Esophagus muscularis mucosa (tissue), 4 donors: ENCODE measurements at regions not wholly inside any gene's neighbourhood (a gene's known extent, or its start where the extent isn't known, plus 50 kb on each side); places are given as distances from the start of the nearest gene placed in this dataset.

Experiments
- DNase-seq: peaks from one replicate; pipeline ENCODE4 v3.0.0-alpha.2; 2017; ENCODE audit errors: extremely low spot score
- H3K27ac ChIP-seq, 4 donors: fragments of 200-600 bp; sonication (generic); replicated peaks in 1 of 4; 1 replicate in 3 of 4; 2 replicates in 1 of 4; pipeline ENCODE4 v1.5.1; 2016 to 2019; ENCODE audit warnings: mild to moderate bottlenecking in 1 of 4
- H3K27me3 ChIP-seq, 4 donors: fragments of 200-600 bp; sonication (generic); one replicate each; pipeline versions ENCODE4 v1.5.1 to v1.6.0; 2016 to 2019
- H3K36me3 ChIP-seq, 4 donors: fragments of 200-600 bp; sonication (generic); one replicate each; pipeline ENCODE4 v1.5.1; 2016 to 2019
- H3K4me1 ChIP-seq, 4 donors: fragments of 200-600 bp; sonication (generic); one replicate each; pipeline ENCODE4 v1.5.1; 2016 to 2019
- H3K4me3 ChIP-seq, 4 donors: fragments of 200-600 bp; sonication (generic); 1 replicate in 2 of 4; 2 replicates in 2 of 4; pipeline ENCODE4 v1.5.1; 2016 to 2019; ENCODE audit warnings: mild to moderate bottlenecking in 4 of 4, moderate library complexity in 1 of 4
- H3K9me3 ChIP-seq, 4 donors: fragments of 200-600 bp; sonication (generic); 1 replicate in 3 of 4; 2 replicates in 1 of 4; pipeline ENCODE4 v1.5.1; 2016 to 2019
- EP300 ChIP-seq: sonication (generic); formaldehyde crosslinking; IDR thresholded peaks from one replicate; pipeline ENCODE4 v1.6.1; 2017; ENCODE audit warnings: antibody characterized with exemption
- POLR2A ChIP-seq: fragments of 450-650 bp; IDR thresholded peaks from one replicate; pipeline ENCODE4 v1.6.1; 2017; ENCODE audit warnings: antibody characterized with exemption, moderate library complexity, mild to moderate bottlenecking, low read depth
- POLR2AphosphoS5 ChIP-seq, 2 donors: sonication (generic); formaldehyde crosslinking; IDR thresholded peaks; one replicate each; pipeline ENCODE4 v1.6.1; 2017; ENCODE audit warnings: antibody characterized with exemption in 2 of 2
- WGBS: methylation state at CpG from one replicate; pipeline ENCODE4 v1.1.5; 2018; 5-methylcytosine and 5-hydroxymethylcytosine counted together
- intact Hi-C: fragments of 100-400 bp; cut with DNase I; formaldehyde crosslinking; loops from one replicate; pipeline ENCODE4 v1.15.1; 2023
- TF ChIP-seq, protein P1 (sequence below), 3 experiments: fragments of 200-600 bp in 2 of 3; fragments of 450-650 bp in 1 of 3; sonication (generic) in 2 of 3; IDR thresholded peaks; one replicate each; pipeline ENCODE4 v1.5.1; 2017 to 2019; ENCODE audit warnings: antibody characterized with exemption in 3 of 3, mild to moderate bottlenecking in 2 of 3, moderate library complexity in 1 of 3

DNA sequence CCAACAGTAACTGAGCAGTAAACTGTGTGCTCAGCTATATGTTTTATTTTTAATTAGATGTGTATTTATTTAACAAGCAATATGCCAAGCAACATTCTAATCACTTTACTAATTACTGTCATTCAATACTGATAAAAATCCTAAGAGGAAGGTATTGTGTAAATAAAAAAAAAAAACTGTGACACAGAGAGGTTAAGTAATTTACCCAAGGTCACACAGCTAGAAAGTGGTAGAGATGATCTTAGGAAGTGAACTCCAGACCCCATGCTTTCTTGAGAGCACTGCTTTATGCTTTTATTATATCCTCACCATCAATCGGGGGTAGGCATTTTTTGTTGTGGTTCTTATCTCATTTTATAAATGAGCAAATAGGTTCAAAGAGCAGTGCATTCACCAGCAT, 417.1 kb downstream of the RAB28 start:
- Histone ChIP-seq H3K27me3 (no peaks in the 10 kb centered on the region), H3K27ac (no peak overlapping the region), H3K36me3 (no peaks in the 10 kb centered on the region), H3K4me3 (no peak overlapping the region), H3K9me3 (no peaks in the 10 kb centered on the region), H3K4me1 (no peaks in the 10 kb centered on the region)
- intact Hi-C loops = no loop called here
- no peak for DNase-seq
- 94% methylated on average over 1 of the region's 1 CpG for WGBS
- TF ChIP-seq POLR2A = no peak
- no peak for TF ChIP-seq POLR2AphosphoS5 (IDR thresholded peaks at IDR 0.05)
- TF ChIP-seq, protein P1, sequence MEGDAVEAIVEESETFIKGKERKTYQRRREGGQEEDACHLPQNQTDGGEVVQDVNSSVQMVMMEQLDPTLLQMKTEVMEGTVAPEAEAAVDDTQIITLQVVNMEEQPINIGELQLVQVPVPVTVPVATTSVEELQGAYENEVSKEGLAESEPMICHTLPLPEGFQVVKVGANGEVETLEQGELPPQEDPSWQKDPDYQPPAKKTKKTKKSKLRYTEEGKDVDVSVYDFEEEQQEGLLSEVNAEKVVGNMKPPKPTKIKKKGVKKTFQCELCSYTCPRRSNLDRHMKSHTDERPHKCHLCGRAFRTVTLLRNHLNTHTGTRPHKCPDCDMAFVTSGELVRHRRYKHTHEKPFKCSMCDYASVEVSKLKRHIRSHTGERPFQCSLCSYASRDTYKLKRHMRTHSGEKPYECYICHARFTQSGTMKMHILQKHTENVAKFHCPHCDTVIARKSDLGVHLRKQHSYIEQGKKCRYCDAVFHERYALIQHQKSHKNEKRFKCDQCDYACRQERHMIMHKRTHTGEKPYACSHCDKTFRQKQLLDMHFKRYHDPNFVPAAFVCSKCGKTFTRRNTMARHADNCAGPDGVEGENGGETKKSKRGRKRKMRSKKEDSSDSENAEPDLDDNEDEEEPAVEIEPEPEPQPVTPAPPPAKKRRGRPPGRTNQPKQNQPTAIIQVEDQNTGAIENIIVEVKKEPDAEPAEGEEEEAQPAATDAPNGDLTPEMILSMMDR (IDR thresholded peaks at IDR 0.05) = no peak
- no peak for TF ChIP-seq EP300

GRCh38 chr4:13059019-13059418, 425.1 kb downstream of the RAB28 start:
- intact Hi-C loops = no loop called here
- no peak for DNase-seq
- WGBS = 78% methylated on average over 4 of the region's 4 CpGs
- H3K9me3 ChIP-seq = no peaks in the 10 kb centered on the region
- peaks cover 0 to 14% (median 3%) of the 10 kb centered on the region in 4 donors for H3K4me1 ChIP-seq
- no peaks in the 10 kb centered on the region for H3K27me3 ChIP-seq
- no peaks in the 10 kb centered on the region for H3K36me3 ChIP-seq
- no peak overlapping the region for H3K4me3 ChIP-seq
- H3K27ac ChIP-seq = no peak overlapping the region
- TF ChIP-seq, protein P1 (IDR thresholded peaks at IDR 0.05) = no peak
- no peak for TF ChIP-seq EP300

GRCh38 chr4:13056630-13057189, 427.4 kb downstream of the RAB28 start:
- no peaks in the 10 kb centered on the region for H3K9me3 ChIP-seq
- peak overlapping the region in 2 of 4 donors; percentile 29 to 38 for H3K27ac ChIP-seq
- DNase-seq = no peak
- peaks cover 0 to 14% (median 3%) of the 10 kb centered on the region in 4 donors for H3K4me1 ChIP-seq
- H3K4me3 ChIP-seq = no peak overlapping the region
- TF ChIP-seq POLR2A = no peak
- TF ChIP-seq EP300 = no peak
- 73% methylated on average over 4 of the region's 4 CpGs for WGBS
- no peaks in the 10 kb centered on the region for H3K27me3 ChIP-seq
- H3K36me3 ChIP-seq = no peaks in the 10 kb centered on the region
- intact Hi-C loops = no loop called here

GRCh38 chr4:13054420-13054970, 429.6 kb downstream of the RAB28 start:
- Histone ChIP-seq H3K9me3 (no peaks in the 10 kb centered on the region), H3K27ac (no peak overlapping the region), H3K27me3 (no peaks in the 10 kb centered on the region), H3K4me3 (no peak overlapping the region), H3K36me3 (no peaks in the 10 kb centered on the region), H3K4me1 (peaks cover 0 to 14% (median 3%) of the 10 kb centered on the region in 4 donors)
- 90% methylated on average over 3 of the region's 3 CpGs for WGBS
- intact Hi-C loops = no loop called here
- DNase-seq = no peak
- TF ChIP-seq EP300 (no peak), POLR2A (no peak), POLR2AphosphoS5 (IDR thresholded peaks at IDR 0.05) (no peak)
- TF ChIP-seq, protein P1 (IDR thresholded peaks at IDR 0.05) = no peak

- intact Hi-C loops = no loop called here
- TF ChIP-seq EP300 = no peak
- H3K27me3 ChIP-seq = no peaks in the 10 kb centered on the region
- H3K9me3 ChIP-seq = no peaks in the 10 kb centered on the region
- 72% methylated on average over 4 of the region's 4 CpGs for WGBS
- H3K4me1 ChIP-seq = no peaks in the 10 kb centered on the region
- no peaks in the 10 kb centered on the region for H3K36me3 ChIP-seq
- no peak for DNase-seq
- H3K4me3 ChIP-seq = no peak overlapping the region
- no peak overlapping the region for H3K27ac ChIP-seq
These were observed 436.5 kb downstream of the RAB28 start for GRCh38 chr4:13047591-13047990.

GRCh38 chr4:13036841-13037240, 447.3 kb downstream of the RAB28 start:
- DNase-seq = no peak
- Histone ChIP-seq H3K9me3 (no peaks in the 10 kb centered on the region), H3K27ac (no peak overlapping the region), H3K4me3 (no peak overlapping the region), H3K4me1 (no peaks in the 10 kb centered on the region), H3K36me3 (no peaks in the 10 kb centered on the region), H3K27me3 (no peaks in the 10 kb centered on the region)
- WGBS = 75% methylated on average over 3 of the region's 3 CpGs
- intact Hi-C loops = no loop called here
- TF ChIP-seq POLR2AphosphoS5 (IDR thresholded peaks at IDR 0.05) (no peak), EP300 (no peak), POLR2A (no peak)
- TF ChIP-seq, protein P1 (IDR thresholded peaks at IDR 0.05) = no peak
